ENCODE measurements at regions not wholly inside any gene's neighbourhood (a gene's known extent, or its start where the extent isn't known, plus 50 kb on each side); places are given as distances from the start of the nearest gene placed in this dataset.
"Not testable (repeated sequence)": the region's sequence is repeated elsewhere in the genome, so short reads cannot be mapped to it uniquely, and the experiment has no call there.

GRCh38 chr15:101876031-101876430 is 64.0 kb downstream of the OR4F15 start:
- DNase-seq (ENCODE audit: low spot score), result not testable (repeated sequence)

- not testable (repeated sequence) for DNase-seq (ENCODE audit: low spot score)
These were observed 65.6 kb downstream of the OR4F15 start for GRCh38 chr15:101877649-101878048.

- not testable (repeated sequence) for DNase-seq (ENCODE audit: low spot score)
These were observed 100.6 kb downstream of the OR4F15 start for GRCh38 chr15:101912349-101913287.

- not testable (repeated sequence) for DNase-seq (ENCODE audit: low spot score)
These were observed 112.6 kb downstream of the OR4F15 start for GRCh38 chr15:101924554-101924953.

- not testable (repeated sequence) for DNase-seq (ENCODE audit: low spot score)
These were observed 122.5 kb downstream of the OR4F15 start for GRCh38 chr15:101934506-101934905.

- not testable (repeated sequence) for DNase-seq (ENCODE audit: low spot score)
These were observed 125.4 kb downstream of the OR4F15 start for GRCh38 chr15:101937362-101937761.

GRCh38 chr15:101938555-101938954 is 126.6 kb downstream of the OR4F15 start:
- DNase-seq (ENCODE audit: low spot score), result not testable (repeated sequence)

- peak; percentile 1 for DNase-seq (ENCODE audit: low spot score)
These were observed 133.9 kb downstream of the OR4F15 start for GRCh38 chr15:101945896-101946295.

GRCh38 chr15:101948491-101949010 is 136.5 kb downstream of the OR4F15 start:
- DNase-seq (ENCODE audit: low spot score), result not testable (repeated sequence)

GRCh38 chr15:101949380-101950065 is 137.5 kb downstream of the OR4F15 start:
- not testable (repeated sequence) for DNase-seq (ENCODE audit: low spot score)

GRCh38 chr15:101953993-101954392 is 142.0 kb downstream of the OR4F15 start:
- DNase-seq (ENCODE audit: low spot score), result not testable (repeated sequence)

- DNase-seq (ENCODE audit: low spot score), result not testable (repeated sequence)
These were observed 143.8 kb downstream of the OR4F15 start for GRCh38 chr15:101955840-101956239.

- DNase-seq (ENCODE audit: low spot score), result not testable (repeated sequence)
These were observed 146.7 kb downstream of the OR4F15 start for GRCh38 chr15:101958656-101959055.

- DNase-seq (ENCODE audit: low spot score), result not testable (repeated sequence)
These were observed 149.3 kb downstream of the OR4F15 start for GRCh38 chr15:101961263-101961662.

- DNase-seq (ENCODE audit: low spot score), result not testable (repeated sequence)
These were observed 149.8 kb downstream of the OR4F15 start for GRCh38 chr15:101961765-101962164.

GRCh38 chr15:101963687-101964086 is 151.7 kb downstream of the OR4F15 start:
- DNase-seq (ENCODE audit: low spot score), result not testable (repeated sequence)

- not testable (repeated sequence) for DNase-seq (ENCODE audit: low spot score)
These were observed 153.4 kb downstream of the OR4F15 start for GRCh38 chr15:101965353-101965752.

- not testable (repeated sequence) for DNase-seq (ENCODE audit: low spot score)
These were observed 153.9 kb downstream of the OR4F15 start for GRCh38 chr15:101965860-101966259.

- not testable (repeated sequence) for DNase-seq (ENCODE audit: low spot score)
These were observed 155.4 kb downstream of the OR4F15 start for GRCh38 chr15:101967364-101967763.

GRCh38 chr15:101970605-101971004 is 158.6 kb downstream of the OR4F15 start:
- not testable (repeated sequence) for DNase-seq (ENCODE audit: low spot score)

- DNase-seq (ENCODE audit: low spot score), result not testable (repeated sequence)
These were observed 165.3 kb downstream of the OR4F15 start for GRCh38 chr15:101977281-101977680.

- DNase-seq (ENCODE audit: low spot score), result peak; percentile 19
These were observed 168.4 kb downstream of the OR4F15 start for GRCh38 chr15:101980206-101980910.

Measured in hematopoietic multipotent progenitor cell treated with erythropoietin and hydrocortisone succinate and interleukin-3 and kit ligand, for 15 days (in vitro differentiated cells).